GM12872 (cell line): ENCODE measurements at regions not wholly inside any gene's neighbourhood (a gene's known extent, or its start where the extent isn't known, plus 50 kb on each side); places are given as distances from the start of the nearest gene placed in this dataset.

Experiments used
- CTCF ChIP-seq: IDR thresholded peaks from 3 replicates; pipeline ENCODE4 v1.5.1; 2011; ENCODE audit warnings: low read depth, mild to moderate bottlenecking, low read length, moderate library complexity; ENCODE audit not compliant: insufficient read depth

DNA sequence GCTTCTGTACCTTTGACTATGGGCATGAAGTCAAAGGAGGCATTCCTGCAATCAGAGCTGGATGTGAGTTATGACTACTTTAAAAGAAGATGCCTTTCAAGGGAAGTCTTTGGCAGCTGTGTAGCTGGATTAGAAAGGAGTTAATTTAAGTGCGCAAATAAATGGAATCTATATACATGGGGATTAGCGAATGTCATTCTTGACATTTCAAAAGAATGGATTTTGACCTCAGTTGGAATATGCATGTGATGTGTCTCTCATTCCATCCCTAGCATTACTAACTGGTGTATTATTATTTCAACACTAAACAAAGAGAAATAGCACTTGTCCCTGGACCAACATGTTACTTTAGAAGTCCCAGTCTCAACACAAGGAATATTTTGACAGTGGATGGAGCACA, 359.6 kb upstream of the SLC24A2 start:
- TF ChIP-seq CTCF, result no peak

GRCh38 chr9:20144197-20144596, 355.4 kb upstream of the SLC24A2 start:
- no peak for TF ChIP-seq CTCF

GRCh38 chr9:20139763-20140290, 351.0 kb upstream of the SLC24A2 start:
- TF ChIP-seq CTCF, result no peak

- no peak for TF ChIP-seq CTCF
Measured at GRCh38 chr9:20138841-20139240, 350.0 kb upstream of the SLC24A2 start.

GRCh38 chr9:20138116-20138515, 349.3 kb upstream of the SLC24A2 start:
- TF ChIP-seq CTCF, result no peak

GRCh38 chr9:20137425-20137824, 348.6 kb upstream of the SLC24A2 start:
- TF ChIP-seq CTCF, result no peak

GRCh38 chr9:20135119-20135697, 346.4 kb upstream of the SLC24A2 start:
- TF ChIP-seq CTCF, result no peak

DNA sequence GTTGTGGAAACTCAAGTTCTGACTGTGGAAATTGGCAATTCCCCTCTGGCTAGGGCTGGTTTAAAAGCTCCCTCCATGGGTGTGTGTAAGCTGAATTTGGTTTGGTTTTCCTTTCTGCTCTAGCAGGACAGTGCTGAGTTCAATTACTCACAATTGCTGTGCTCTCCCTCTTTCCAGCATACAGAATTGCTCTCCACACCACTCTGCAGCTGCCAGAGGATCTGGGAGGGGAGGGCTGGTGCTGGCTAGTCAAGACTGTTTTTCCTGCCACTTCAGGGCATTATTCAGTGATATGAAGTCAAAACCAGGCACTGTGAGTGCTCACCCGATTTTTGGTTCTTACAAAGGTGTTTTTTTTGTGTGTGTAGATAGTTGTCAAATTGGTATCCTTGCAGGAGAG, 336.9 kb upstream of the SLC24A2 start:
- TF ChIP-seq CTCF, result no peak
